HG03442 (cell line): ENCODE measurements at regions not wholly inside any gene's neighbourhood (a gene's known extent, or its start where the extent isn't known, plus 50 kb on each side); places are given as distances from the start of the nearest gene placed in this dataset.

ENCODE experiments used
- ATAC-seq: cut with Tn5 transposase; IDR thresholded peaks from one replicate; pipeline ENCODE4 v1.9.1; 2021; ENCODE audit warnings: mild to moderate bottlenecking, moderate library complexity; ENCODE audit not compliant: unreplicated experiment

- ATAC-seq, result no peak
Observed at GRCh38 chr18:30562231-30562630, 480.3 kb downstream of the DSC3 start.

GRCh38 chr18:30556112-30556511 is 486.4 kb downstream of the DSC3 start:
- ATAC-seq, result no peak

GRCh38 chr18:30545393-30545792 is 497.1 kb downstream of the DSC3 start:
- ATAC-seq, result no peak

- ATAC-seq, result no peak
Observed at GRCh38 chr18:30544141-30544540, 498.4 kb downstream of the DSC3 start.

GRCh38 chr18:30533716-30534115 is 508.8 kb downstream of the DSC3 start:
- ATAC-seq, result no peak

GRCh38 chr18:30527917-30528316 is 514.6 kb downstream of the DSC3 start:
- ATAC-seq, result no peak

- no peak for ATAC-seq
Observed at GRCh38 chr18:30527226-30527625, 515.3 kb downstream of the DSC3 start.

- ATAC-seq, result no peak
Observed at GRCh38 chr18:30522288-30522929, 520.1 kb downstream of the DSC3 start.

GRCh38 chr18:30514059-30514458 is 528.5 kb downstream of the DSC3 start:
- no peak for ATAC-seq

- no peak for ATAC-seq
Observed at GRCh38 chr18:30512872-30513271, 529.7 kb downstream of the DSC3 start.

GRCh38 chr18:30510882-30511281 is 531.7 kb downstream of the DSC3 start:
- ATAC-seq, result no peak

- no peak for ATAC-seq
Observed at GRCh38 chr18:30501594-30501993, 540.9 kb downstream of the DSC3 start.

- no peak for ATAC-seq
Observed at GRCh38 chr18:30500240-30500945, 542.1 kb downstream of the DSC3 start.

- ATAC-seq, result no peak
Observed at GRCh38 chr18:30499721-30500120, 542.8 kb downstream of the DSC3 start.

GRCh38 chr18:30492552-30493129 is 549.9 kb downstream of the DSC3 start:
- no peak for ATAC-seq

GRCh38 chr18:30491815-30492551 is 550.6 kb downstream of the DSC3 start:
- ATAC-seq, result no peak

GRCh38 chr18:30489890-30490643 is 552.5 kb downstream of the DSC3 start:
- no peak for ATAC-seq

- no peak for ATAC-seq
Observed at GRCh38 chr18:30487962-30488361, 554.6 kb downstream of the DSC3 start.

GRCh38 chr18:30486856-30487255 is 555.7 kb downstream of the DSC3 start:
- no peak for ATAC-seq

- no peak for ATAC-seq
Observed at GRCh38 chr18:30485078-30485477, 557.5 kb downstream of the DSC3 start.

- ATAC-seq, result no peak
Observed at GRCh38 chr18:30481871-30482270, 560.7 kb downstream of the DSC3 start.
